ENCODE measurements at regions not wholly inside any gene's neighbourhood (a gene's known extent, or its start where the extent isn't known, plus 50 kb on each side); places are given as distances from the start of the nearest gene placed in this dataset.

GRCh38 chr3:151593928-151594327 lies 133.1 kb upstream of the IGSF10 start (continued):
- TF ChIP-seq FOSL1 (IDR thresholded peaks at IDR 0.05; ENCODE audit: insufficient read depth, low read depth, low read length) (no peak), HDAC6 (IDR thresholded peaks at IDR 0.05; ENCODE audit: low read depth, low read length) (no peak), NRF1 (IDR thresholded peaks at IDR 0.05; ENCODE audit: low read depth, low read length) (no peak)
